HK-2 (cell line): ENCODE measurements at regions not wholly inside any gene's neighbourhood (a gene's known extent, or its start where the extent isn't known, plus 50 kb on each side); places are given as distances from the start of the nearest gene placed in this dataset.
"Not testable (repeated sequence)": the region's sequence is repeated elsewhere in the genome, so short reads cannot be mapped to it uniquely, and the experiment has no call there.

ENCODE experiments used
- DNase-seq: peaks from one replicate; pipeline ENCODE4 v3.0.0-alpha.2; 2018; ENCODE audit not compliant: unreplicated experiment

DNA sequence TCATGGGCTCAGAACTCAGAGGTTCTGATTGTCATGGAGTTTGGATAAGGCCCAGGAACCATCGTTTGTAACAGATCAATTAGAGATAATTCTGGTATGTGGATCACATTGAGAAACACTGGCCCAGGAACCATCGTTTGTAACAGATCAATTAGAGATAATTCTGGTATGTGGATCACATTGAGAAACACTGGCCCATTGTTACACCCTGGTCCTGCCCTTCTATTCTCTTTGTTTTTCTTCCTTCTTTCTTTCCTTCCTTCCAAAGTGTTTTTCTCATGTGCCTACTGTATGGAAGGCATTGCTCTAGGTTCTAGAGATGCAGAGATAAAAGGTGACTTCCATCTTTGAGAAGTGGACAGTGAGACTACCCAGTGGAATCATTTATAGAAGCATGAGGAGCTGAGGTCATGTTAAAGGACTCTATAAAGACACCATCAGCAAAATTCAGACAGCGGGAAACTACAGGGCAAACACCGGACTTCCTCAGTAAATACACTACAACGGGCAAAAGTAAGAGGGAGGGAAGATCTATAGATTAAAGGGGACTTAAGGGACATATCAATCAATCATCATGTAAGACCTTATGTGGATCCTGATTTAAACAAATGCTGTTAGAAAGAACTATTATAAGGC is 153.8 kb downstream of the UNC5CL start:
- DNase-seq, result no peak

- DNase-seq, result no peak
Measured at GRCh38 chr6:40882323-40882997, 156.6 kb downstream of the UNC5CL start.

DNA sequence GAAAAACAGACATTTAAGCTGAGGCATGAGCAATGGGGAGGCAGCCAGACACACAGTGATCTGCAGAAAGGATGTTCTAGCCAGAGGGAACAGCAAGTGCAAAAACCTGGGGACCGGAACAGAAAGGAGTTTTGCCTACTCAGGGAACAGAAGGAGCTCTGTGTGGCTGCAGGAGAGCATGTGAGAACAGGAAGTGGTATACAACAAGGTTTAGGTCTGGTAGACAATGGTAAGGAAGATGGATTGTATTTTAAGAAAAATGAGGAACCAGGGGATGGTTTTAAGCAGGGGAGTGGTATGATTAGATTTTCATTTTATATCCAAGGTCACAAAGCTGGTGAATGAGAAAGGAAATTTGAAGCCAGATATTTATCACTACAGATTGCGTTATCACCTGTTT is 157.5 kb downstream of the UNC5CL start:
- no peak for DNase-seq

- DNase-seq, result no peak
Measured at GRCh38 chr6:40880906-40881305, 158.1 kb downstream of the UNC5CL start.

GRCh38 chr6:40879169-40879568 is 159.9 kb downstream of the UNC5CL start:
- DNase-seq, result no peak

DNA sequence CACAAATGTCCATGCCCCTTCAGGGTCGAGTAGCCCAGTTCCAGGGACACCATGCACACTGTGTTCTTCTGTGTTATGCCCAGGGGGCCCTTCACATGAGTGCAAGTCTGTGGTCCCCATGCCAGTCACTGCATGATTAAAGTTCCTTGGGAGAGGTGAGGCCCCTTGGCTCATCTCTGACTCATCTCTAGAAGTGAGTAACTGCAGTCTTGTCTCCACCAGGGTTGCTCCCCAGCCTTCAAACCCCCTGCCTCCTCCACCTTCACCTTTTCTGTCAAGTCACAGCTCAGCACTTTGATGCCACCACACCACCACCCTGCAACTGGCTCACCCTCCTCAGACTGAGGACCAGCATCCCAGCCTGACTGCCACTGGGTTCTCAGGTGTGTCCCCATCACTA is 161.7 kb downstream of the UNC5CL start:
- no peak for DNase-seq

- DNase-seq, result no peak
Measured at GRCh38 chr6:40876336-40876735, 162.7 kb downstream of the UNC5CL start.

GRCh38 chr6:40874495-40874894 is 164.5 kb downstream of the UNC5CL start:
- DNase-seq, result no peak

- DNase-seq, result no peak
Measured at GRCh38 chr6:40871424-40871823, 167.6 kb downstream of the UNC5CL start.

DNA sequence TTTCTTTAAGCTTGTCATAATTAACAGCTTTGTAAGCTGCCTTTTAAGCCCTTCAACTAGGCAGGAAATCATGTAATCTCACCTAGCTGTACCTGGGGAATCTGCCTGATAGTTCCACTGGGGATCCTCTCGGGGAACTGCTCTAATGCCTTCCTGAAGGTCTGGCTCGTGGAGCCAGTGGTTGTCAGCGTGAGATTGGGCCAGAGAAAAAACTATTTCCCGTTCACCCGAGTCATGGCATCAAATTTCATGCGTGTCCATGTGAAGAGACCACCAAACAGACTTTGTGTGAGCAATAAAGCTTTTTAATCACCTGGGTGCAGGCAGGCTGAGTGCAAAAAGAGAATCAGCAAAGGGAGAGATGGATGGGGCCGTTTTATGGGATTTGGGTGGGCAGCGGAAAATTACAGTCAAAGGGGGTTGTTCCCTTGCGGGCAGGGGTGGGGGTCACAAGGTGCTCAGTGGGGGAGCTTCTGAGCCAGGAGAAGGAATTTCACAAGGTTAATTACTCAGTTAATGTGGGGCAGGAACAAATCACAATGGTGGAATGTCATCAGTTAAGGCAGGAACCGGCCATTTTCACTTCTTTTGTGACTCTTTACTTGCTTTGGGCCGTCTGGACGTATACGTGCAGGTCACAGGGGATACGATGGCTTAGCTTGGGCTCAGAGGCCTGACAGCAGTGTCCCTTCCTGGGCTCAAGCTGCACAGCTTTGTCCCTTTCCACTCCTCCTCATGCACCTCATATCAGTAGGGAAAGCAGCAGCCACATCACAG is 170.7 kb downstream of the UNC5CL start:
- not testable (repeated sequence) for DNase-seq

DNA sequence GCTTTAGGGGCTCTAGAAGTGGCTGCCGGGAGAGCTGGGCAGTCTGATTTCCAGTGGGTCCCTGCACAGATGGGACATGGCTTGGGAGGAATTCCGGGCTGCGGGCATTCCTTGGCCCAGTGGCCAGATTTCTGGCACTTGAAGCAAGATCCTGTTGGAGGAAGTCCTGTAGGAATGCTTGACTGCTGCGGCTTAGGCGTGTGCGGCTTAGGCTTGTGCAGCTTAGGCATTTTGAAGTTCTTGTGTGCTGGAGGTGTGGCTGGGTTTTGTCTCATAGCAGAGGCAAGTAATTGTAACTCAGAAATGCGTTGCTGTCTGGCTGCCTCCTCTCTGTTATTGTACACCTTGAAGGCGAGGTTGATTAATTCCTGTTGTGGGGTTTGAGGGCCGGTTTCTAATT is 171.5 kb downstream of the UNC5CL start:
- DNase-seq, result not testable (repeated sequence)

GRCh38 chr6:40865259-40865658 is 173.8 kb downstream of the UNC5CL start:
- DNase-seq, result not testable (repeated sequence)

DNA sequence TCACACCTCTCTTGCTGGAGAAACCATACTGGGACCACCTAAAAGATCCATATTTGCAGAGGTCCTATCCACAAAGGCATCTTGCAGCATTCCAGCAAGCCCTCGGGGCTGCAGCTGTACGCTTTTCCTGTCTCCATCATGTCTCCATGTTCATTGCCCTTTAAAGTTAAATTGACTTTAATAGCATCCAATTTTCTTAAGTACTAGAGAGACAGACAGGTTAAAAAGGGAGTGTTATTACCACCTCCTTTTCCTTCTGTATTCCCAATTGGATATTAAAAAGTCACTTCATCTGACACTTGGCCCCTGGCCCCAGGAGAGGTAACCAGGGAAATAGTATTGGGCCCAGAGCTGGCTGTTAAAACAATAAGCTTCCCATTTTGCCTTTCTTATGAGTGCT is 178.6 kb downstream of the UNC5CL start:
- DNase-seq, result no peak

GRCh38 chr6:40856271-40856670 is 182.8 kb downstream of the UNC5CL start:
- DNase-seq, result no peak

DNA sequence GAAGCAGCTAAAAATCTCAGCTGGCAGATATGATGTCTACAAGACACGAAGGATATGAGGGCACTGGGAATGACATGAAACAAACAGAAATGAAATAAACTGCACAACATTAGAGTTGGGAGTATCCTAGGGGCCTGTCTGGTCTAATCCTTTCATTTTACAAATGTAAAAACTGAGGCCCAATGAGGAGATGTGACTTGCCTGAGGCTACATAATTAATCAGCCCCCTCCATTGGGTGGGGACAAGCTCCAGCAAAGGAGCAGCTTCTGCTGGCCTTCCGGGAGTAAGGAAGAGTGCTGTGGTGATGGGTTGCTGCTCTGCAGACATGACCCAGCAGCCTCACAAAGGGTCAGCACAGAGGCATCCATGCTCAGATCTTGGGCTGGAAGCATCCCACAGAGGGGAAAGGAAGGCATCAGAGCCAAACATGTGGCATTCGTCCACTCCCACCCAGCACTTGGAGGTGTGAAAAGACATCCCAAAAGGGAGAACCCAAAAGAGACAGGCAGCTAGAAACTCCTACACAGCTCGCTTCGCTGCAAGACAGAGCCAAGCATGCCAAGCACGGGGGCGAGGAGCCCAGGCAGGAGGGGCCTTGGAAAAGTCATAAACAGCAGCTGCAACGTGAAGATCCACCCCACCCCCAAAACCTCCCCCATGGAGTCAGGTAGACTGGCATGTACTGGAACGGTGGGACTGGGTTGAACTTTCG is 183.7 kb downstream of the UNC5CL start:
- DNase-seq, result no peak

- DNase-seq, result no peak
Measured at GRCh38 chr6:40854592-40854991, 184.4 kb downstream of the UNC5CL start.

DNA sequence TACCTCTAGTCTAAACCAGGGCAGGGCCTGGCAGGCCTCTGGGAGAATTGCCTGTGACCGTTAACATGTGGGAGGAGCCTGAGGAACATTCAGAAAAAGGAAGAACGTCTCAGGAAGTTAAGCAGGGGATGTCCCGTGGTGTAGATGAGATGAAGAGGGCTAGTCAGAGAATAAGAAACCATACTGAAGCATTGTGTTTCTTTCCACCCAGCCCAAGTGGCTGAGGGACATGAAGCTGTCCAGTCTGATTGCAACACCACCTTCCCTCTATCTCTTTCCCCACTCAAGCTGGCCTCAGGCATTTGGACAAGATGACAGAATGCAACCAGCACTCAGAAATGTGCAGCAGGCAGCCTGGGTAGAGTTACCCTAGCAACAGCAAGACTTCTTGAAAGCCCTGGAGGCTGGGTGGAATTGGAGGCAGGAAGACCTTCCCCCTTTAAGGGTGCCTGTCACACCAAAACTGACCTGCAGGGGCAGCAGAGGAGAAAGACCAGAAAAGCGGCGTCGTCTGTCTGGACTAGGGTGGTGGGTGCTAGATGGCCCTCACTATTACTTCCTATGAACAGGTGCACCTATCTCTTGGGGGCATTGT is 186.1 kb downstream of the UNC5CL start:
- DNase-seq, result peak; percentile 7

- no peak for DNase-seq
Measured at GRCh38 chr6:40849546-40849945, 189.5 kb downstream of the UNC5CL start.

- no peak for DNase-seq
Measured at GRCh38 chr6:40848868-40849514, 190.0 kb downstream of the UNC5CL start.

DNA sequence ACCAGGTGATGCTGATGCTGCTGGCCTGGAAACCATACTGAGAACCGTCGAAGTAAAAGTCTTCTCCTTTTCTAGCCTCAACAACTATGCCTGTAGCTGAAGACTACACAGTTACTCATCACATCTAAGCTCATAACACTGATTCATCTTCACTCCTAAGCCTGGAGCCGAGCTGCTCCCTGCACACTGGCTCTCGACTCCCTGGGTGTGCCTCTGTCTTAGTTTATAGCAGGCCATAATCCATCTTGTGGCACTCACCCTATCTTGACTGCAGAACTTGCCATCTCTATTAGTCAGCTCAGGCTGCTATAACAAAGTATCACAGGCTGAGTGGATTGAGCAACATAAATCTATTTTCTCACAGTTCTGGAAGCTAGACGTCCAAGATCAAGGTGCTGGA is 191.0 kb downstream of the UNC5CL start:
- no peak for DNase-seq

- peak; percentile 24 for DNase-seq
Measured at GRCh38 chr6:40845553-40845952, 193.5 kb downstream of the UNC5CL start.
